Large intestine (tissue), 3 donors: ENCODE measurements at regions not wholly inside any gene's neighbourhood (a gene's known extent, or its start where the extent isn't known, plus 50 kb on each side); places are given as distances from the start of the nearest gene placed in this dataset.
A peak's percentile ranks its signal among the peaks of the same experiment; 100 is the strongest.

Experiments
- DNase-seq, 2 donors: peaks; one replicate each; pipeline versions ENCODE4 v3.0.0 to v3.0.0-alpha.2; 2013
- H3K27ac ChIP-seq: one replicate; pipeline ENCODE4 v1.5.1; 2013; ENCODE audit warnings: low read length
- H3K27me3 ChIP-seq: 2 replicates; pipeline ENCODE4 v1.6.1; 2013; ENCODE audit warnings: low read length; ENCODE audit not compliant: control insufficient read depth, insufficient read depth
- H3K36me3 ChIP-seq: 2 replicates; pipeline ENCODE4 v1.6.1; 2013; ENCODE audit warnings: low read length; ENCODE audit not compliant: control insufficient read depth, insufficient read depth
- H3K4me1 ChIP-seq: one replicate; pipeline ENCODE4 v1.6.1; 2013; ENCODE audit warnings: low read length; ENCODE audit not compliant: control insufficient read depth, insufficient read depth
- H3K4me3 ChIP-seq: one replicate; pipeline ENCODE4 v1.5.1; 2013; ENCODE audit warnings: low read length
- H3K9me3 ChIP-seq: one replicate; pipeline ENCODE4 v1.6.1; 2013; ENCODE audit warnings: mild to moderate bottlenecking, low read depth, low read length, moderate library complexity; ENCODE audit not compliant: control insufficient read depth
- WGBS: methylation state at CpG from one replicate; pipeline ENCODE4 v1.1.5; 2013; ENCODE audit warnings: low lambda C conversion rate; ENCODE audit not compliant: insufficient coverage; 5-methylcytosine and 5-hydroxymethylcytosine counted together

- no peaks in the 10 kb centered on the region for H3K36me3 ChIP-seq
- DNase-seq: no peak
- no peak overlapping the region for H3K27ac ChIP-seq
- H3K4me1 ChIP-seq: no peaks in the 10 kb centered on the region
- no CpG with 5 or more reads among the region's 7 CpGs for WGBS
- no peak overlapping the region for H3K4me3 ChIP-seq
- no peaks in the 10 kb centered on the region for H3K9me3 ChIP-seq
- H3K27me3 ChIP-seq: no peaks in the 10 kb centered on the region
Observed at GRCh38 chr2:134782107-134782506, 56.3 kb upstream of the ACMSD start.

GRCh38 chr2:134782792-134783191 lies 55.6 kb upstream of the ACMSD start:
- Histone ChIP-seq H3K4me3 (no peak overlapping the region), H3K9me3 (no peaks in the 10 kb centered on the region), H3K27me3 (no peaks in the 10 kb centered on the region), H3K36me3 (no peaks in the 10 kb centered on the region), H3K4me1 (no peaks in the 10 kb centered on the region), H3K27ac (no peak overlapping the region)
- WGBS: no CpG with 5 or more reads among the region's 3 CpGs
- DNase-seq: peak in 1 of 2 donors; percentile 38

GRCh38 chr2:134783912-134784311 lies 54.5 kb upstream of the ACMSD start:
- H3K27me3 ChIP-seq: no peaks in the 10 kb centered on the region
- H3K9me3 ChIP-seq: no peaks in the 10 kb centered on the region
- H3K36me3 ChIP-seq: no peaks in the 10 kb centered on the region
- no peak overlapping the region for H3K4me3 ChIP-seq
- DNase-seq: no peak
- no peak overlapping the region for H3K27ac ChIP-seq
- no CpG with 5 or more reads among the region's 2 CpGs for WGBS
- no peaks in the 10 kb centered on the region for H3K4me1 ChIP-seq

GRCh38 chr2:134785659-134786430 lies 52.6 kb upstream of the ACMSD start:
- Histone ChIP-seq H3K27ac (no peak overlapping the region), H3K9me3 (no peaks in the 10 kb centered on the region), H3K4me3 (no peak overlapping the region), H3K27me3 (no peaks in the 10 kb centered on the region), H3K4me1 (no peaks in the 10 kb centered on the region), H3K36me3 (no peaks in the 10 kb centered on the region)
- DNase-seq: no peak
- WGBS: no CpG with 5 or more reads among the region's 8 CpGs

- Histone ChIP-seq H3K27me3 (peaks cover 7% of the 10 kb centered on the region), H3K4me1 (no peaks in the 10 kb centered on the region), H3K9me3 (no peaks in the 10 kb centered on the region), H3K4me3 (no peak overlapping the region), H3K36me3 (no peaks in the 10 kb centered on the region), H3K27ac (no peak overlapping the region)
- DNase-seq: no peak
- WGBS: no CpG with 5 or more reads among the region's 2 CpGs
Observed at GRCh38 chr2:134788417-134788816, 50.0 kb upstream of the ACMSD start.
